ENCODE measurements at regions not wholly inside any gene's neighbourhood (a gene's known extent, or its start where the extent isn't known, plus 50 kb on each side); places are given as distances from the start of the nearest gene placed in this dataset.

DNA sequence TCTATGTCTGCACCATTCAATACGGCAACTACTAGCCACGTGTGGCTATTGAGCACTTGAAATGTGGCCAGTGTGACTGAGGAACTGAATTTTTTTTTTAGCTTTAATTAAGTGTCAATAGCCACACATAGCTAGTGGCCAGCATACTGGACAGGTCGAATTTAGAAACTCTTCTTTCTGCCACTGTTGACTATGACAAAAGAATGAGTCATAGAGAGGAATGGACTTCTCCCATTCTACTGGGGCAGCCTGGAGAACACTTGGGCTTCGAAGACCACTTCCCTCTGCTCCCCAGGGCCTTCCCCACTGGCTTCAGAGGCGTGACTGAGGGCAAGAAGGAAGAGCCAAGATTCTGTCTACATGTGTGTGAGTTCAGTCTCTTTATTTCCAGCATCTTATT, 137.5 kb downstream of the SNX10 start:
- TF ChIP-seq, protein P1, sequence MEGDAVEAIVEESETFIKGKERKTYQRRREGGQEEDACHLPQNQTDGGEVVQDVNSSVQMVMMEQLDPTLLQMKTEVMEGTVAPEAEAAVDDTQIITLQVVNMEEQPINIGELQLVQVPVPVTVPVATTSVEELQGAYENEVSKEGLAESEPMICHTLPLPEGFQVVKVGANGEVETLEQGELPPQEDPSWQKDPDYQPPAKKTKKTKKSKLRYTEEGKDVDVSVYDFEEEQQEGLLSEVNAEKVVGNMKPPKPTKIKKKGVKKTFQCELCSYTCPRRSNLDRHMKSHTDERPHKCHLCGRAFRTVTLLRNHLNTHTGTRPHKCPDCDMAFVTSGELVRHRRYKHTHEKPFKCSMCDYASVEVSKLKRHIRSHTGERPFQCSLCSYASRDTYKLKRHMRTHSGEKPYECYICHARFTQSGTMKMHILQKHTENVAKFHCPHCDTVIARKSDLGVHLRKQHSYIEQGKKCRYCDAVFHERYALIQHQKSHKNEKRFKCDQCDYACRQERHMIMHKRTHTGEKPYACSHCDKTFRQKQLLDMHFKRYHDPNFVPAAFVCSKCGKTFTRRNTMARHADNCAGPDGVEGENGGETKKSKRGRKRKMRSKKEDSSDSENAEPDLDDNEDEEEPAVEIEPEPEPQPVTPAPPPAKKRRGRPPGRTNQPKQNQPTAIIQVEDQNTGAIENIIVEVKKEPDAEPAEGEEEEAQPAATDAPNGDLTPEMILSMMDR (IDR thresholded peaks at IDR 0.05): no peak
- no peak for TF ChIP-seq POLR2A (IDR thresholded peaks at IDR 0.05)

Measured in vagina (tissue), 2 donors.